Loucy (cell line): ENCODE measurements at regions not wholly inside any gene's neighbourhood (a gene's known extent, or its start where the extent isn't known, plus 50 kb on each side); places are given as distances from the start of the nearest gene placed in this dataset.

Experiments used
- CTCF ChIP-seq: fragments of 200-600 bp; sonication (generic); conservative IDR thresholded peaks from 2 replicates; pipeline ENCODE4 v1.5.1; 2014; ENCODE audit warnings: mild to moderate bottlenecking, antibody characterized with exemption, low read length
- EZH2phosphoT487 ChIP-seq: fragments of 200-600 bp; IDR thresholded peaks from 2 replicates; pipeline ENCODE4 v1.6.1; 2018; ENCODE audit warnings: antibody characterized with exemption, mild to moderate bottlenecking, moderate library complexity, borderline replicate concordance

- TF ChIP-seq EZH2phosphoT487 (no peak), CTCF (no peak)
Observed at GRCh38 chr1:228839656-228840055, 104.4 kb downstream of the RHOU start.
